ENCODE measurements at regions not wholly inside any gene's neighbourhood (a gene's known extent, or its start where the extent isn't known, plus 50 kb on each side); places are given as distances from the start of the nearest gene placed in this dataset.

DNA sequence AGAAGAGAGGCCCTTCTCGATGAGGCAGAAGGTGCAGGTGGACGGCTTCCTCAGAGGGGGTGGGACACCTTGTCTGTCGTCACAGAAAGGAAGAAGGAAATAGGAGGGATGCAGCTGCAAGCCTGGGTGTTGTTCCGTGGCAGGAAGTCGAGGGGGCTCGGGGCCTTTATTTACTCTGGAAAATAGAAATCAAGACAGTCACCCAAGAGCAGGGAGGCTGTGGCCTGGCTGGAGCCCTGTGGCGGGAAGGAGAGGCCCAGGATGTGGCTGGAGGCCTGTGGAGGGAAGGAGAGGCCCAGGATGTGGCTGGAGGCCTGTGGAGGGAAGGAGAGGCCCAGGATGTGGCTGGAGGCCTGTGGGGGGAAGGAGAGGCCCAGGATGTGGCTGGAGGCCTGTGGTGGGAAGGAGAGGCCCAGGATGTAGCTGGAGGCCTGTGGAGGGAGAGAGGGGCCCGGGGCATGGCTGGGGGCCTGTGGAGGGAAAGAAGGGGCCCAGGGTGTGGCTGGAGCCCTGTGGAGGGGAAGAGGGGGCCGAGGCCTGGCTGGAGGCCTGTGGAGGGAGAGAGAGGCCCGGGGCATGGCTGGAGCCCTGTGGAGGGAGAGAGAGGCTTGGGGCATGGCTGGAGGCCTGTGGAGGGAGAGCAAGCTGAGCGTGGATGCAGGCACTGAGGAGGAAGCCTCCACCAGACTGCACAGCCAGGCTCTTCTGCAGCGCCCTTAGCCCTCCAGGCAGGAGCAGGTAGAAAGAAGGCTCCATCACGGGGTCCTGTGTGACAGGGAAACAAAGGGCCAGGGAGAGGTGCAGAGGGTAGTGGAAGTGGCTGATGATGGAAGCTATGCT is 97.3 kb upstream of the SFMBT2 start:
- TF ChIP-seq, protein P1, sequence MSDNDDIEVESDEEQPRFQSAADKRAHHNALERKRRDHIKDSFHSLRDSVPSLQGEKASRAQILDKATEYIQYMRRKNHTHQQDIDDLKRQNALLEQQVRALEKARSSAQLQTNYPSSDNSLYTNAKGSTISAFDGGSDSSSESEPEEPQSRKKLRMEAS (IDR thresholded peaks at IDR 0.05; ENCODE audit: low read depth): no peak
- TF ChIP-seq GABPA (IDR thresholded peaks at IDR 0.05; ENCODE audit: low read depth) (no peak), RCOR1 (IDR thresholded peaks at IDR 0.05; ENCODE audit: low read length) (no peak), SIN3A (IDR thresholded peaks at IDR 0.05; ENCODE audit: borderline replicate concordance, low read depth, low read length) (no peak), FOSL2 (IDR thresholded peaks at IDR 0.05; ENCODE audit: borderline replicate concordance, low read depth) (no peak), POLR2AphosphoS5 (IDR thresholded peaks at IDR 0.05; ENCODE audit: low read depth, low read length) (no peak), YY1 (IDR thresholded peaks at IDR 0.05; ENCODE audit: low read depth) (no peak)
- H3K4me3 ChIP-seq (ENCODE audit: low read depth in 2 of 2, low read length in 1 of 2): no peak overlapping the region
- ChIA-PET CTCF (interaction anchor here (0.6 to 1.1 kb wide), 2 partner anchors 25 to 179 kb away, joined by 3 read pairs; no protein-coding TSS in a partner anchor), POLR2A (no interaction called here)
- no peak overlapping the region for H3K4me2 ChIP-seq
- no peaks in the 10 kb centered on the region for H3K27me3 ChIP-seq (ENCODE audit: insufficient read depth)
- H3K4me1 ChIP-seq (ENCODE audit: control insufficient read depth in 1 of 2, insufficient read depth in 2 of 2, low read depth in 1 of 2, low read length in 1 of 2): peaks cover 0 to 3% of the 10 kb centered on the region in 2 experiments; a peak in 2 of 4 replicates
- no peak overlapping the region for H3K9ac ChIP-seq
- no peak overlapping the region for H2AFZ ChIP-seq (ENCODE audit: low read depth)
- no peaks in the 10 kb centered on the region for H4K20me1 ChIP-seq (ENCODE audit: insufficient read depth)
- no peaks in the 10 kb centered on the region for H3F3A ChIP-seq (replicated peaks; ENCODE audit: insufficient read depth)
- no peak overlapping the region for H3K27ac ChIP-seq (ENCODE audit: low read depth in 2 of 2, low read length in 1 of 2)
- no peaks in the 10 kb centered on the region for H3K79me2 ChIP-seq (ENCODE audit: insufficient read depth)
- no peaks in the 10 kb centered on the region for H3K9me3 ChIP-seq
- H3K9me2 ChIP-seq: no peaks in the 10 kb centered on the region
- H3K36me3 ChIP-seq (replicated peaks in 1 of 2; ENCODE audit: control insufficient read depth in 1 of 2, insufficient read depth in 2 of 2, low read length in 1 of 2): no peaks in the 10 kb centered on the region
- DNase-seq: no peak
- WGBS (ENCODE audit: low lambda C conversion rate): 37% methylated on average over 13 of the region's 13 CpGs

DNA sequence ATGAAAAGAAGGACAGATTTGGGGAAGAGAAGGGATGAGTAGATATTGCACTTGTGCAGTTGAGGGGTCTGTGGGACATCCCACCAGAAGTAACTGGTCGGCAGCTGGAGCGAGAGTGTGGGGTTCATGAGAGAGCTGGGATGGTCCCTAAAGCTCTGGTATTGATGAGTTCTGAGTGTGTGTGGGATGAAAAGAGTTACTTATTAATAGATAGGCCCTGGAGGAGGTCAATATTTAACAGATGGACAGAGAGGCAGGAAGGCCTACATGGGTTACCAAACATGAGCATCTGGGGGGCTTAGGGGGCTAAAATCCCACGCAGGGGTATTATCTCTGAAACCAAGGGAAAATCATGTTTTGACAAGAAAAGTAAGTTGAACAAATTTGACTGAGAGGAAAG is 95.7 kb upstream of the SFMBT2 start:
- ChIA-PET POLR2A (no interaction called here), CTCF (interaction anchor here (0.6 kb wide), 1 partner anchor 189 kb away, joined by 3 read pairs; no protein-coding TSS in a partner anchor)
- TF ChIP-seq CHD2 (IDR thresholded peaks at IDR 0.05; ENCODE audit: low read length, partially characterized antibody): no peak
- TF ChIP-seq POLR2AphosphoS5 (IDR thresholded peaks at IDR 0.05; ENCODE audit: low read depth, low read length): no peak
- TF ChIP-seq, protein P2, sequence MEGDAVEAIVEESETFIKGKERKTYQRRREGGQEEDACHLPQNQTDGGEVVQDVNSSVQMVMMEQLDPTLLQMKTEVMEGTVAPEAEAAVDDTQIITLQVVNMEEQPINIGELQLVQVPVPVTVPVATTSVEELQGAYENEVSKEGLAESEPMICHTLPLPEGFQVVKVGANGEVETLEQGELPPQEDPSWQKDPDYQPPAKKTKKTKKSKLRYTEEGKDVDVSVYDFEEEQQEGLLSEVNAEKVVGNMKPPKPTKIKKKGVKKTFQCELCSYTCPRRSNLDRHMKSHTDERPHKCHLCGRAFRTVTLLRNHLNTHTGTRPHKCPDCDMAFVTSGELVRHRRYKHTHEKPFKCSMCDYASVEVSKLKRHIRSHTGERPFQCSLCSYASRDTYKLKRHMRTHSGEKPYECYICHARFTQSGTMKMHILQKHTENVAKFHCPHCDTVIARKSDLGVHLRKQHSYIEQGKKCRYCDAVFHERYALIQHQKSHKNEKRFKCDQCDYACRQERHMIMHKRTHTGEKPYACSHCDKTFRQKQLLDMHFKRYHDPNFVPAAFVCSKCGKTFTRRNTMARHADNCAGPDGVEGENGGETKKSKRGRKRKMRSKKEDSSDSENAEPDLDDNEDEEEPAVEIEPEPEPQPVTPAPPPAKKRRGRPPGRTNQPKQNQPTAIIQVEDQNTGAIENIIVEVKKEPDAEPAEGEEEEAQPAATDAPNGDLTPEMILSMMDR (IDR thresholded peaks at IDR 0.05): no peak
- no peak for TF ChIP-seq TAF1 (IDR thresholded peaks at IDR 0.05; ENCODE audit: borderline replicate concordance, low read depth, low read length)
- TF ChIP-seq, protein P3, sequence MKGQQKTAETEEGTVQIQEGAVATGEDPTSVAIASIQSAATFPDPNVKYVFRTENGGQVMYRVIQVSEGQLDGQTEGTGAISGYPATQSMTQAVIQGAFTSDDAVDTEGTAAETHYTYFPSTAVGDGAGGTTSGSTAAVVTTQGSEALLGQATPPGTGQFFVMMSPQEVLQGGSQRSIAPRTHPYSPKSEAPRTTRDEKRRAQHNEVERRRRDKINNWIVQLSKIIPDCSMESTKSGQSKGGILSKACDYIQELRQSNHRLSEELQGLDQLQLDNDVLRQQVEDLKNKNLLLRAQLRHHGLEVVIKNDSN (IDR thresholded peaks at IDR 0.05; ENCODE audit: borderline replicate concordance, low read depth): no peak
- TF ChIP-seq NRF1 (IDR thresholded peaks at IDR 0.05; ENCODE audit: low read depth, low read length): no peak
- no peak for TF ChIP-seq ELF1 (IDR thresholded peaks at IDR 0.05)
- TF ChIP-seq, protein P4, sequence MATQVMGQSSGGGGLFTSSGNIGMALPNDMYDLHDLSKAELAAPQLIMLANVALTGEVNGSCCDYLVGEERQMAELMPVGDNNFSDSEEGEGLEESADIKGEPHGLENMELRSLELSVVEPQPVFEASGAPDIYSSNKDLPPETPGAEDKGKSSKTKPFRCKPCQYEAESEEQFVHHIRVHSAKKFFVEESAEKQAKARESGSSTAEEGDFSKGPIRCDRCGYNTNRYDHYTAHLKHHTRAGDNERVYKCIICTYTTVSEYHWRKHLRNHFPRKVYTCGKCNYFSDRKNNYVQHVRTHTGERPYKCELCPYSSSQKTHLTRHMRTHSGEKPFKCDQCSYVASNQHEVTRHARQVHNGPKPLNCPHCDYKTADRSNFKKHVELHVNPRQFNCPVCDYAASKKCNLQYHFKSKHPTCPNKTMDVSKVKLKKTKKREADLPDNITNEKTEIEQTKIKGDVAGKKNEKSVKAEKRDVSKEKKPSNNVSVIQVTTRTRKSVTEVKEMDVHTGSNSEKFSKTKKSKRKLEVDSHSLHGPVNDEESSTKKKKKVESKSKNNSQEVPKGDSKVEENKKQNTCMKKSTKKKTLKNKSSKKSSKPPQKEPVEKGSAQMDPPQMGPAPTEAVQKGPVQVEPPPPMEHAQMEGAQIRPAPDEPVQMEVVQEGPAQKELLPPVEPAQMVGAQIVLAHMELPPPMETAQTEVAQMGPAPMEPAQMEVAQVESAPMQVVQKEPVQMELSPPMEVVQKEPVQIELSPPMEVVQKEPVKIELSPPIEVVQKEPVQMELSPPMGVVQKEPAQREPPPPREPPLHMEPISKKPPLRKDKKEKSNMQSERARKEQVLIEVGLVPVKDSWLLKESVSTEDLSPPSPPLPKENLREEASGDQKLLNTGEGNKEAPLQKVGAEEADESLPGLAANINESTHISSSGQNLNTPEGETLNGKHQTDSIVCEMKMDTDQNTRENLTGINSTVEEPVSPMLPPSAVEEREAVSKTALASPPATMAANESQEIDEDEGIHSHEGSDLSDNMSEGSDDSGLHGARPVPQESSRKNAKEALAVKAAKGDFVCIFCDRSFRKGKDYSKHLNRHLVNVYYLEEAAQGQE (IDR thresholded peaks at IDR 0.05; ENCODE audit: low read depth, low read length): no peak
- TF ChIP-seq RCOR1 (IDR thresholded peaks at IDR 0.05; ENCODE audit: low read length): no peak
- TF ChIP-seq GABPA (IDR thresholded peaks at IDR 0.05; ENCODE audit: low read depth): no peak
- no peak for TF ChIP-seq FOSL2 (IDR thresholded peaks at IDR 0.05; ENCODE audit: borderline replicate concordance, low read depth)
- TF ChIP-seq EP300 (IDR thresholded peaks at IDR 0.05; ENCODE audit: borderline replicate concordance in 1 of 2, low read depth in 1 of 2, low read length in 1 of 2): no peak
- TF ChIP-seq YY1 (IDR thresholded peaks at IDR 0.05; ENCODE audit: low read depth): no peak
- TF ChIP-seq TEAD4 (IDR thresholded peaks at IDR 0.05; ENCODE audit: borderline replicate concordance, insufficient read depth): no peak
- TF ChIP-seq, protein P5, sequence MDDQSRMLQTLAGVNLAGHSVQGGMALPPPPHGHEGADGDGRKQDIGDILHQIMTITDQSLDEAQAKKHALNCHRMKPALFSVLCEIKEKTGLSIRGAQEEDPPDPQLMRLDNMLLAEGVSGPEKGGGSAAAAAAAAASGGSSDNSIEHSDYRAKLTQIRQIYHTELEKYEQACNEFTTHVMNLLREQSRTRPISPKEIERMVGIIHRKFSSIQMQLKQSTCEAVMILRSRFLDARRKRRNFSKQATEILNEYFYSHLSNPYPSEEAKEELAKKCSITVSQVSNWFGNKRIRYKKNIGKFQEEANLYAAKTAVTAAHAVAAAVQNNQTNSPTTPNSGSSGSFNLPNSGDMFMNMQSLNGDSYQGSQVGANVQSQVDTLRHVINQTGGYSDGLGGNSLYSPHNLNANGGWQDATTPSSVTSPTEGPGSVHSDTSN (IDR thresholded peaks at IDR 0.05): no peak
- no peak for TF ChIP-seq SMC3 (IDR thresholded peaks at IDR 0.05; ENCODE audit: low read depth, low read length)
- TF ChIP-seq MEF2A (IDR thresholded peaks at IDR 0.05; ENCODE audit: borderline replicate concordance, low read depth): no peak

More for the DNA sequence above, 95.7 kb upstream of the SFMBT2 start:
- Histone ChIP-seq H3K9me3 (no peaks in the 10 kb centered on the region), H3K4me3 (ENCODE audit: low read depth in 2 of 2, low read length in 1 of 2) (no peak overlapping the region), H3K9ac (no peak overlapping the region), H3K27ac (ENCODE audit: low read depth in 2 of 2, low read length in 1 of 2) (no peak overlapping the region), H3K36me3 (replicated peaks in 1 of 2; ENCODE audit: control insufficient read depth in 1 of 2, insufficient read depth in 2 of 2, low read length in 1 of 2) (no peaks in the 10 kb centered on the region), H3K79me2 (ENCODE audit: insufficient read depth) (no peaks in the 10 kb centered on the region), H2AFZ (ENCODE audit: low read depth) (no peak overlapping the region), H3K4me1 (ENCODE audit: control insufficient read depth in 1 of 2, insufficient read depth in 2 of 2, low read depth in 1 of 2, low read length in 1 of 2) (no peaks in the 10 kb centered on the region; a peak in 1 of 4 replicates), H3K27me3 (ENCODE audit: insufficient read depth) (no peaks in the 10 kb centered on the region), H3F3A (replicated peaks; ENCODE audit: insufficient read depth) (no peaks in the 10 kb centered on the region), H4K20me1 (ENCODE audit: insufficient read depth) (no peaks in the 10 kb centered on the region), H3K4me2 (no peak overlapping the region), H3K9me2 (no peaks in the 10 kb centered on the region)
- WGBS (ENCODE audit: low lambda C conversion rate): 51% methylated on average over 3 of the region's 3 CpGs
- DNase-seq: no peak

Data from SK-N-SH (cell line).